Head of caudate nucleus (tissue), 42 donors: ENCODE measurements at regions not wholly inside any gene's neighbourhood (a gene's known extent, or its start where the extent isn't known, plus 50 kb on each side); places are given as distances from the start of the nearest gene placed in this dataset.

Experiments
- DNase-seq, 42 donors: peaks; one replicate each; pipeline versions ENCODE4 v3.0.0 to v3.0.0-alpha.2; 2020 to 2021; ENCODE audit warnings: mixed read lengths in 7 of 42
- intact Hi-C: fragments of 100-400 bp; cut with DNase I; formaldehyde crosslinking; loops from one replicate; pipeline ENCODE4 v1.15.0; 2022

GRCh38 chr6:2480267-2480966, 235.0 kb upstream of the GMDS start:
- intact Hi-C loops = no loop called here
- peak in 36 of 42 donors; percentile 13 to 85 (median 59) for DNase-seq

GRCh38 chr6:2478200-2478599, 232.8 kb upstream of the GMDS start:
- intact Hi-C loops = no loop called here
- no peak for DNase-seq

- DNase-seq = no peak
- intact Hi-C loops = no loop called here
Observed at GRCh38 chr6:2477666-2478065, 232.3 kb upstream of the GMDS start.

GRCh38 chr6:2477250-2477649, 231.8 kb upstream of the GMDS start:
- intact Hi-C loops = no loop called here
- DNase-seq = no peak

- DNase-seq = no peak
- intact Hi-C loops = no loop called here
Observed at GRCh38 chr6:2476376-2476775, 231.0 kb upstream of the GMDS start.

- intact Hi-C loops = no loop called here
- DNase-seq = no peak
Observed at GRCh38 chr6:2471472-2471871, 226.1 kb upstream of the GMDS start.

- no peak for DNase-seq
- intact Hi-C loops = no loop called here
Observed at GRCh38 chr6:2469428-2469827, 224.0 kb upstream of the GMDS start.

GRCh38 chr6:2468601-2468955, 223.2 kb upstream of the GMDS start:
- intact Hi-C loops = no loop called here

GRCh38 chr6:2467929-2468600, 222.7 kb upstream of the GMDS start:
- no peak for DNase-seq
- intact Hi-C loops = no loop called here

More at GRCh38 chr6:2468601-2468955, 223.2 kb upstream of the GMDS start:
- no peak for DNase-seq

GRCh38 chr6:2465336-2465735, 219.9 kb upstream of the GMDS start:
- intact Hi-C loops = no loop called here
- DNase-seq = peak in 1 of 42 donors; percentile 4

GRCh38 chr6:2464641-2465040, 219.2 kb upstream of the GMDS start:
- intact Hi-C loops = no loop called here
- peak in 1 of 42 donors; percentile 14 for DNase-seq

- no peak for DNase-seq
- intact Hi-C loops = no loop called here
Observed at GRCh38 chr6:2462831-2463230, 217.4 kb upstream of the GMDS start.

- peak in 9 of 42 donors; percentile 13 to 50 (median 22) for DNase-seq
- intact Hi-C loops = no loop called here
Observed at GRCh38 chr6:2460216-2460745, 214.9 kb upstream of the GMDS start.

GRCh38 chr6:2454180-2454579, 208.8 kb upstream of the GMDS start:
- intact Hi-C loops = no loop called here
- no peak for DNase-seq

GRCh38 chr6:2450546-2450945, 205.1 kb upstream of the GMDS start:
- DNase-seq = peak in 12 of 42 donors; percentile 5 to 51 (median 22)
- intact Hi-C loops = no loop called here

GRCh38 chr6:2449572-2449940, 204.2 kb upstream of the GMDS start:
- intact Hi-C loops = no loop called here
- DNase-seq = no peak

- DNase-seq = peak in 19 of 42 donors; percentile 14 to 73 (median 26)
- intact Hi-C loops = no loop called here
Observed at GRCh38 chr6:2448826-2449571, 203.6 kb upstream of the GMDS start.

- no peak for DNase-seq
- intact Hi-C loops = no loop called here
Observed at GRCh38 chr6:2447931-2448330, 202.5 kb upstream of the GMDS start.

GRCh38 chr6:2447318-2447920, 202.0 kb upstream of the GMDS start:
- intact Hi-C loops = no loop called here
- no peak for DNase-seq
